HepG2 (cell line): ENCODE measurements at regions not wholly inside any gene's neighbourhood (a gene's known extent, or its start where the extent isn't known, plus 50 kb on each side); places are given as distances from the start of the nearest gene placed in this dataset.

ENCODE experiments used
- ATAC-seq: fragments of 200-7000 bp; cut with Tn5 transposase; 3 replicates; pipeline ENCODE4 v1.9.1; 2020; ENCODE audit warnings: mild to moderate bottlenecking, moderate library complexity
- BruUV-seq: library from RNA; stranded (reverse); fragments of 400-500 nt; replicated peaks from 2 replicates; lab custom pipeline; 2021; lab: Mats Ljungman, UMichigan
- CTCF ChIA-PET: fragments of 300-600 bp; formaldehyde crosslinking; extraction: SDS; loops from one replicate; lab custom pipeline; 2021; ENCODE audit warnings: low total read pairs, inconsistent platforms, low intra/inter-chr PET ratio; lab: Yijun Ruan, JAX
- POLR2A ChIA-PET: fragments of 350-600 bp; sonication (Branson Sonifier 250); formaldehyde crosslinking; loops from one replicate; lab custom pipeline; 2020; ENCODE audit warnings: antibody characterized with exemption, inconsistent platforms; lab: Yijun Ruan, JAX
- DNase-seq: peaks from one replicate; pipeline ENCODE4 v3.0.0-alpha.2; 2015; ENCODE audit warnings: low spot score
- FAIRE-seq: peaks from 3 replicates; lab custom pipeline; 2011; peaks lifted over from hg19 to GRCh38; lab: Jason Lieb, UNC
- H2AFZ ChIP-seq: one replicate; pipeline ENCODE4 v1.6.1; 2011; ENCODE audit warnings: low read length, inconsistent platforms
- H3K27ac ChIP-seq: fragments of 300-600 bp; 3 replicates; pipeline ENCODE4 v1.8.0; 2011; ENCODE audit warnings: mixed run types, mild to moderate bottlenecking, mixed read lengths, low read length, inconsistent platforms; ENCODE audit not compliant: insufficient read depth; ENCODE audit errors: extremely low read length
- H3K27me3 ChIP-seq, 2 experiments: fragments of 200-600 bp in 1 of 2; 2 replicates in 1 of 2; 3 replicates in 1 of 2; pipeline versions ENCODE4 v1.6.0 to v1.8.0; 2011; ENCODE audit warnings: low read length in 2 of 2, mild to moderate bottlenecking in 2 of 2, moderate library complexity in 2 of 2, inconsistent platforms in 1 of 2; ENCODE audit not compliant: insufficient read depth in 2 of 2, control insufficient read depth in 1 of 2
- H3K36me3 ChIP-seq, 2 experiments: fragments of 200-600 bp in 1 of 2; replicated peaks in 1 of 2; 2 replicates in 1 of 2; 3 replicates in 1 of 2; pipeline versions ENCODE4 v1.5.1 to v1.8.0; 2011; ENCODE audit warnings: low read length in 2 of 2, inconsistent platforms in 1 of 2; ENCODE audit not compliant: insufficient read depth in 2 of 2, control insufficient read depth in 1 of 2
- H3K4me1 ChIP-seq: 2 replicates; pipeline ENCODE4 v1.5.1; 2012; ENCODE audit warnings: low read length, inconsistent platforms; ENCODE audit not compliant: insufficient read depth
- H3K4me2 ChIP-seq: 2 replicates; pipeline ENCODE4 v1.6.0; 2011; ENCODE audit warnings: low read depth, low read length, inconsistent platforms
- H3K4me3 ChIP-seq, 3 experiments: fragments of 200-600 bp in 1 of 3; sonication (generic), shearing (Covaris generic) in 1 of 3; replicated peaks in 1 of 3; 2 replicates each; pipeline ENCODE4 v1.5.1; 2011 to 2016; ENCODE audit warnings: low read length in 3 of 3, inconsistent platforms in 2 of 3, low read depth in 2 of 3, mild to moderate bottlenecking in 2 of 3, control low read depth in 1 of 3, mixed read lengths in 1 of 3; ENCODE audit not compliant: insufficient read depth in 1 of 3
- H3K79me2 ChIP-seq: one replicate; pipeline ENCODE4 v1.6.1; 2011; ENCODE audit warnings: low read length, inconsistent platforms; ENCODE audit not compliant: insufficient read depth
- H3K9ac ChIP-seq: 2 replicates; pipeline ENCODE4 v1.6.0; 2011; ENCODE audit warnings: mild to moderate bottlenecking, low read depth, low read length, inconsistent platforms; ENCODE audit not compliant: insufficient read depth
- H3K9me3 ChIP-seq: 2 replicates; pipeline ENCODE4 v1.5.1; 2012; ENCODE audit warnings: mild to moderate bottlenecking, low read length
- H4K20me1 ChIP-seq: 2 replicates; pipeline ENCODE4 v1.6.0; 2011; ENCODE audit warnings: inconsistent platforms, mild to moderate bottlenecking, low read length, moderate library complexity; ENCODE audit not compliant: insufficient read depth
- AKAP8 ChIP-seq: sonication (generic); formaldehyde crosslinking; IDR thresholded peaks from 2 replicates; pipeline ENCODE4 v1.5.1; 2020; ENCODE audit warnings: mild to moderate bottlenecking, missing genetic modification reagents
- CEBPB ChIP-seq: IDR thresholded peaks from 2 replicates; pipeline ENCODE4 v1.6.1; 2011; ENCODE audit warnings: low read depth, low read length, improper control_type of control experiment, borderline replicate concordance
- HNRNPL ChIP-seq: fragments of 200-400 bp; formaldehyde crosslinking; IDR thresholded peaks from 2 replicates; pipeline ENCODE4 v1.6.1; 2017; ENCODE audit warnings: mild to moderate bottlenecking, low read depth, low read length
- MYC ChIP-seq: sonication (generic); formaldehyde crosslinking; IDR thresholded peaks from 2 replicates; pipeline ENCODE4 v1.9.0; 2021; ENCODE audit warnings: missing genetic modification reagents, borderline replicate concordance
- NR1H2 ChIP-seq: sonication (generic); formaldehyde crosslinking; IDR thresholded peaks from 2 replicates; pipeline ENCODE4 v1.8.1; 2022; ENCODE audit warnings: low read depth, missing genetic modification reagents, borderline replicate concordance
- STAT6 ChIP-seq: sonication (generic); formaldehyde crosslinking; IDR thresholded peaks from 2 replicates; pipeline ENCODE4 v1.4.0; 2020; ENCODE audit warnings: missing genetic modification reagents, mild to moderate bottlenecking, borderline replicate concordance
- U2AF2 ChIP-seq: fragments of 200-400 bp; formaldehyde crosslinking; IDR thresholded peaks from 2 replicates; pipeline ENCODE4 v1.6.1; 2017; ENCODE audit warnings: low read depth, mild to moderate bottlenecking, low read length
- ZBTB1 ChIP-seq: sonication (generic); formaldehyde crosslinking; IDR thresholded peaks from 2 replicates; pipeline ENCODE4 v1.4.0; 2020; ENCODE audit warnings: missing genetic modification reagents, borderline replicate concordance
- ZNF546 ChIP-seq: sonication (generic); formaldehyde crosslinking; conservative IDR thresholded peaks from 2 replicates; pipeline ENCODE4 v1.8.1; 2023; ENCODE audit warnings: mild to moderate bottlenecking, missing genetic modification reagents
- ZNF597 ChIP-seq: sonication (generic); formaldehyde crosslinking; IDR thresholded peaks from 2 replicates; pipeline ENCODE4 v1.5.0; 2020; ENCODE audit warnings: missing genetic modification reagents
- WGBS: methylation state at CpG from one replicate; pipeline ENCODE4 v1.1.6; 2017; ENCODE audit warnings: low lambda C conversion rate; 5-methylcytosine and 5-hydroxymethylcytosine counted together
- in situ Hi-C: cut with HindIII; loops from 2 replicates; pipeline ENCODE4 v1.10.0; 2017; ENCODE audit warnings: low pct_unique_long_range_greater_than_20kb; ENCODE audit not compliant: extremely low pct_ligation_motif_present
- intact Hi-C: fragments of 100-400 bp; cut with micrococcal nuclease; formaldehyde crosslinking; loops from one replicate; pipeline ENCODE4 v1.10.0; 2022; ENCODE audit not compliant: unreplicated experiment

GRCh38 chr7:155154586-155154985, 84.5 kb downstream of the HTR5A start:
- POLR2A ChIA-PET = no interaction called here
- DNase-seq = no peak
- intact Hi-C loops = no loop called here
- no peak overlapping the region for H2AFZ ChIP-seq
- BruUV-seq = no TSS peak
- 4% methylated on average over 10 of the region's 10 CpGs for WGBS
- no peak overlapping the region for H3K27ac ChIP-seq
- H4K20me1 ChIP-seq = no peaks in the 10 kb centered on the region
- no peak overlapping the region for H3K4me3 ChIP-seq
- CTCF ChIA-PET = no interaction called here
- in situ Hi-C loops = no loop called here
- no peak for TF ChIP-seq ZNF546 (CRISPR knock-in tag)
- TF ChIP-seq NR1H2 = no peak
- TF ChIP-seq HNRNPL = no peak
- no peak for TF ChIP-seq MYC
- no peak for TF ChIP-seq U2AF2
- no peak for TF ChIP-seq ZNF597 (CRISPR knock-in tag)
- TF ChIP-seq, all 625 proteins: peak for 0
- FAIRE-seq = no peak
- ATAC-seq = no peak
- no peaks in the 10 kb centered on the region for H3K36me3 ChIP-seq
- no peaks in the 10 kb centered on the region for H3K79me2 ChIP-seq
- H3K9me3 ChIP-seq = no peaks in the 10 kb centered on the region; the same call in 1 of the 2 replicates
- H3K27me3 ChIP-seq = peaks cover 0 to 4% of the 10 kb centered on the region in 2 experiments; a peak in 1 of 5 replicates
- H3K4me1 ChIP-seq = no peaks in the 10 kb centered on the region
- H3K4me2 ChIP-seq = no peak overlapping the region
- no peak overlapping the region for H3K9ac ChIP-seq

DNA sequence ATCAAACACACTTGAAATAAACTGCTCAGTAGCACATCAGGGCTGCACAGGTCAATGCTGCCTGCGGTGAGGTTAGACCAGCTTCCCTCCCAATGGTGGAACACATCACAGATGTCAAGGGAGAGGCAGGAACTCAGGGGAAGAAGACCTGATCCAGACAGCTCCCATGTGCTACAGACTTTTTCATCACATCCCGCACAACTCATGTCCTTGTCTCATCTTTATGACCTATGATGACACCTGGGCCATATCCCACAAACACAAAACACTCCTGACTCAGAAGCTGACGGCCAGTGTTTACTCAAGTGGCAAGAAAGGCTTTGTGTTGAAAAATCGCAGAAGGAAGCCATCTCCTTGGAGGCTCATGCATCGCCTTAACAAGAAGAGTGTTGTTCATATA, 91.6 kb downstream of the HTR5A start:
- no peak for FAIRE-seq
- no TSS peak for BruUV-seq
- no peak for ATAC-seq

More for the DNA sequence above, 91.6 kb downstream of the HTR5A start:
- ChIA-PET POLR2A (no interaction called here), CTCF (no interaction called here)
- in situ Hi-C loops = no loop called here
- WGBS = 12% methylated on average over 5 of the region's 5 CpGs
- Histone ChIP-seq H3K9ac (no peak overlapping the region), H3K36me3 (no peaks in the 10 kb centered on the region), H3K27me3 (peaks cover 0 to 26% of the 10 kb centered on the region in 2 experiments; a peak in 3 of 5 replicates), H2AFZ (no peak overlapping the region), H3K79me2 (no peaks in the 10 kb centered on the region), H3K9me3 (no peaks in the 10 kb centered on the region; the same call in 1 of the 2 replicates), H3K27ac (no peak overlapping the region), H3K4me2 (no peak overlapping the region), H4K20me1 (no peaks in the 10 kb centered on the region), H3K4me1 (no peaks in the 10 kb centered on the region), H3K4me3 (no peak overlapping the region)
- TF ChIP-seq STAT6 (CRISPR knock-in tag) (no peak), ZBTB1 (CRISPR knock-in tag) (no peak), AKAP8 (CRISPR knock-in tag) (no peak), CEBPB (no peak)
- DNase-seq = no peak
- intact Hi-C loops = no loop called here
